HG02870 (cell line): ENCODE measurements at regions not wholly inside any gene's neighbourhood (a gene's known extent, or its start where the extent isn't known, plus 50 kb on each side); places are given as distances from the start of the nearest gene placed in this dataset.
"Not testable (repeated sequence)": the region's sequence is repeated elsewhere in the genome, so short reads cannot be mapped to it uniquely, and the experiment has no call there.

Experiments used
- ATAC-seq: cut with Tn5 transposase; IDR thresholded peaks from one replicate; pipeline ENCODE4 v1.9.1; 2021; ENCODE audit warnings: mild to moderate bottlenecking, moderate library complexity; ENCODE audit not compliant: unreplicated experiment

- no peak for ATAC-seq
These were observed 1262.7 kb upstream of the PABPC4L start for GRCh38 chr4:135464311-135464710.

- not testable (repeated sequence) for ATAC-seq
These were observed 1246.0 kb upstream of the PABPC4L start for GRCh38 chr4:135447598-135447997.

- ATAC-seq = no peak
These were observed 1233.3 kb upstream of the PABPC4L start for GRCh38 chr4:135434936-135435335.

- ATAC-seq = no peak
These were observed 1227.9 kb upstream of the PABPC4L start for GRCh38 chr4:135429528-135429927.

GRCh38 chr4:135418353-135418752 is 1216.8 kb upstream of the PABPC4L start:
- ATAC-seq = no peak

- no peak for ATAC-seq
These were observed 1210.6 kb upstream of the PABPC4L start for GRCh38 chr4:135412213-135412612.

GRCh38 chr4:135411251-135411650 is 1209.7 kb upstream of the PABPC4L start:
- no peak for ATAC-seq

- not testable (repeated sequence) for ATAC-seq
These were observed 1207.7 kb upstream of the PABPC4L start for GRCh38 chr4:135409261-135409660.

- ATAC-seq = no peak
These were observed 1206.5 kb upstream of the PABPC4L start for GRCh38 chr4:135408109-135408508.

GRCh38 chr4:135406597-135406996 is 1205.0 kb upstream of the PABPC4L start:
- not testable (repeated sequence) for ATAC-seq

GRCh38 chr4:135385830-135386581 is 1184.4 kb upstream of the PABPC4L start:
- ATAC-seq = no peak

GRCh38 chr4:135383356-135384288 is 1182.0 kb upstream of the PABPC4L start:
- ATAC-seq = no peak

GRCh38 chr4:135382280-135382959 is 1180.8 kb upstream of the PABPC4L start:
- ATAC-seq = no peak

- ATAC-seq = no peak
These were observed 1170.5 kb upstream of the PABPC4L start for GRCh38 chr4:135372131-135372530.

- ATAC-seq = no peak
These were observed 1169.5 kb upstream of the PABPC4L start for GRCh38 chr4:135371137-135371536.

- ATAC-seq = no peak
These were observed 1167.2 kb upstream of the PABPC4L start for GRCh38 chr4:135368831-135369230.

GRCh38 chr4:135365065-135365464 is 1163.5 kb upstream of the PABPC4L start:
- ATAC-seq = no peak

GRCh38 chr4:135359128-135359527 is 1157.5 kb upstream of the PABPC4L start:
- ATAC-seq = no peak

GRCh38 chr4:135357091-135357490 is 1155.5 kb upstream of the PABPC4L start:
- no peak for ATAC-seq

- ATAC-seq = no peak
These were observed 1153.3 kb upstream of the PABPC4L start for GRCh38 chr4:135354876-135355275.

GRCh38 chr4:135353008-135353407 is 1151.4 kb upstream of the PABPC4L start:
- no peak for ATAC-seq
